ENCODE measurements at regions not wholly inside any gene's neighbourhood (a gene's known extent, or its start where the extent isn't known, plus 50 kb on each side); places are given as distances from the start of the nearest gene placed in this dataset.

GRCh38 chr2:204251158-204251997 is 293.9 kb upstream of the PARD3B start:
- Mint-ChIP-seq H3K27me3 (ENCODE audit: low read depth) (peaks cover 3% of the 10 kb centered on the region), H3K4me3 (no peak overlapping the region), H3K4me1 (no peaks in the 10 kb centered on the region), H3K27ac (no peak overlapping the region), H3K9me3 (no peaks in the 10 kb centered on the region), H3K36me3 (no peaks in the 10 kb centered on the region)
- TF ChIP-seq MLX (CRISPR knock-in tag; IDR thresholded peaks at IDR 0.05) = no peak
- no peak for TF ChIP-seq E2F4 (CRISPR knock-in tag; IDR thresholded peaks at IDR 0.05; ENCODE audit: borderline replicate concordance, low read depth)
- TF ChIP-seq ZNF423 (CRISPR knock-in tag; IDR thresholded peaks at IDR 0.05) = no peak
- no peak for TF ChIP-seq ZMAT4 (CRISPR knock-in tag; IDR thresholded peaks at IDR 0.05)
- TF ChIP-seq ZSCAN18 (CRISPR knock-in tag; IDR thresholded peaks at IDR 0.05) = no peak
- no peak for TF ChIP-seq E2F1 (CRISPR knock-in tag; IDR thresholded peaks at IDR 0.05)
- no peak for TF ChIP-seq USF2 (CRISPR knock-in tag; IDR thresholded peaks at IDR 0.05)
- ChIA-PET CTCF (interaction anchor here (0.6 to 3.5 kb wide), 2 partner anchors 9 to 441 kb away, joined by 4 to 24 read pairs; no protein-coding TSS in a partner anchor), POLR2A (interaction anchor here (0.5 kb wide), 1 partner anchor 61 kb away, joined by 3 read pairs; no protein-coding TSS in a partner anchor)
- DNase-seq (ENCODE audit: low spot score) (no peak), ATAC-seq (no peak)

GRCh38 chr2:204251998-204252376 is 293.3 kb upstream of the PARD3B start:
- Mint-ChIP-seq H3K9me3 (no peaks in the 10 kb centered on the region), H3K4me3 (no peak overlapping the region), H3K27me3 (ENCODE audit: low read depth) (peaks cover 3% of the 10 kb centered on the region), H3K4me1 (no peaks in the 10 kb centered on the region), H3K36me3 (no peaks in the 10 kb centered on the region), H3K27ac (no peak overlapping the region)
- ATAC-seq (no peak), DNase-seq (ENCODE audit: low spot score) (no peak)
- ChIA-PET POLR2A (interaction anchor here (0.5 kb wide), 1 partner anchor 61 kb away, joined by 3 read pairs; no protein-coding TSS in a partner anchor), CTCF (interaction anchor here (3.5 kb wide), 1 partner anchor 9 kb away, joined by 24 read pairs; no protein-coding TSS in a partner anchor)
- no peak for TF ChIP-seq NFE2L1 (CRISPR knock-in tag; IDR thresholded peaks at IDR 0.05)
- TF ChIP-seq SOX15 (CRISPR knock-in tag; IDR thresholded peaks at IDR 0.05) = no peak
- no peak for TF ChIP-seq NR2C2 (CRISPR knock-in tag; IDR thresholded peaks at IDR 0.05)
- TF ChIP-seq ZBTB21 (CRISPR knock-in tag; IDR thresholded peaks at IDR 0.05; ENCODE audit: borderline replicate concordance) = no peak
- no peak for TF ChIP-seq HMGXB4 (CRISPR knock-in tag; IDR thresholded peaks at IDR 0.05)
- TF ChIP-seq ZSCAN18 (CRISPR knock-in tag; IDR thresholded peaks at IDR 0.05) = no peak
- no peak for TF ChIP-seq SMAD4 (CRISPR knock-in tag; IDR thresholded peaks at IDR 0.05)
- no peak for TF ChIP-seq IRF1 (CRISPR knock-in tag; IDR thresholded peaks at IDR 0.05)
- TF ChIP-seq KAT7 (CRISPR knock-in tag; IDR thresholded peaks at IDR 0.05; ENCODE audit: borderline replicate concordance) = no peak
- TF ChIP-seq TEAD1 (CRISPR knock-in tag; IDR thresholded peaks at IDR 0.05) = no peak
- no peak for TF ChIP-seq NFATC4 (CRISPR knock-in tag; IDR thresholded peaks at IDR 0.05)
- TF ChIP-seq CREM (CRISPR knock-in tag; IDR thresholded peaks at IDR 0.05) = no peak
- no peak for TF ChIP-seq GTF2I (CRISPR knock-in tag; conservative IDR thresholded peaks at IDR 0.05)
